Endothelial cell of umbilical vein (primary cell): ENCODE measurements at regions not wholly inside any gene's neighbourhood (a gene's known extent, or its start where the extent isn't known, plus 50 kb on each side); places are given as distances from the start of the nearest gene placed in this dataset.

Experiments used
- BruUV-seq: library from RNA; stranded (reverse); fragments of 400-500 nt; replicated peaks from 2 replicates; lab custom pipeline; 2021; lab: Mats Ljungman, UMichigan
- CTCF ChIA-PET: fragments of 300-600, 350-600 bp; sonication (Branson Sonifier 250); formaldehyde crosslinking; loops from one replicate; lab custom pipeline; 2021; ENCODE audit warnings: antibody characterized with exemption, inconsistent platforms; lab: Charles Lee
- POLR2A ChIA-PET: fragments of 300-600, 350-600 bp; sonication (Branson Sonifier 250); formaldehyde crosslinking; loops from one replicate; lab custom pipeline; 2021; ENCODE audit warnings: antibody characterized with exemption, inconsistent platforms; lab: Charles Lee
- DNase-seq: peaks from one replicate; pipeline ENCODE4 v3.0.0-alpha.2; 2011; ENCODE audit warnings: low read depth, low spot score
- FAIRE-seq: peaks from 2 replicates; lab custom pipeline; 2011; peaks lifted over from hg19 to GRCh38; lab: Jason Lieb, UNC
- H2AFZ ChIP-seq: 2 replicates; pipeline ENCODE4 v1.6.0; 2012; ENCODE audit warnings: low read depth, low read length, control low read depth, inconsistent platforms
- H3K27ac ChIP-seq: 2 replicates; pipeline ENCODE4 v1.5.1; 2011; ENCODE audit warnings: low read depth, mild to moderate bottlenecking, control low read depth, low read length, moderate library complexity; ENCODE audit not compliant: insufficient read depth
- H3K27me3 ChIP-seq, 2 experiments: 2 replicates each; pipeline versions ENCODE4 v1.6.0 to v1.6.1; 2011; ENCODE audit warnings: low read length in 2 of 2, mixed read lengths in 1 of 2; ENCODE audit not compliant: control insufficient read depth in 2 of 2, insufficient read depth in 2 of 2
- H3K36me3 ChIP-seq, 2 experiments: 2 replicates in 1 of 2; 3 replicates in 1 of 2; pipeline ENCODE4 v1.5.1; 2011; ENCODE audit warnings: low read length in 2 of 2, mild to moderate bottlenecking in 1 of 2, moderate library complexity in 1 of 2; ENCODE audit not compliant: control insufficient read depth in 2 of 2, insufficient read depth in 2 of 2; ENCODE audit errors: extremely low read depth in 1 of 2
- H3K4me1 ChIP-seq: 3 replicates; pipeline ENCODE4 v1.5.1; 2011; ENCODE audit warnings: mild to moderate bottlenecking, low read length; ENCODE audit not compliant: control insufficient read depth, insufficient read depth; ENCODE audit errors: extremely low read depth
- H3K4me2 ChIP-seq: 2 replicates; pipeline ENCODE4 v1.6.1; 2011; ENCODE audit warnings: low read length, control low read depth, mixed read lengths; ENCODE audit not compliant: insufficient read depth
- H3K4me3 ChIP-seq, 3 experiments: fragments of 200-600 bp in 1 of 3; sonication (generic), shearing (Covaris generic) in 1 of 3; replicated peaks in 1 of 3; 2 replicates each; pipeline ENCODE4 v1.5.1; 2011 to 2016; ENCODE audit warnings: control low read depth in 3 of 3, low read length in 3 of 3, mild to moderate bottlenecking in 2 of 3, inconsistent platforms in 1 of 3, low read depth in 1 of 3, moderate library complexity in 1 of 3; ENCODE audit not compliant: insufficient read depth in 1 of 3
- H3K79me2 ChIP-seq: 2 replicates; pipeline ENCODE4 v1.6.0; 2012; ENCODE audit warnings: low read length, inconsistent platforms; ENCODE audit not compliant: control insufficient read depth, insufficient read depth
- H3K9ac ChIP-seq: replicated peaks from 2 replicates; pipeline ENCODE3; 2011; ENCODE audit warnings: low read length, control low read depth; ENCODE audit not compliant: insufficient read depth; ENCODE audit errors: extremely low read depth
- H3K9me1 ChIP-seq: replicated peaks from 3 replicates; pipeline ENCODE4 v1.6.0; 2011; ENCODE audit warnings: mild to moderate bottlenecking, low read length; ENCODE audit not compliant: control insufficient read depth, insufficient read depth; ENCODE audit errors: extremely low read depth
- H3K9me3 ChIP-seq: replicated peaks from 2 replicates; pipeline ENCODE4 v1.5.1; 2012; ENCODE audit warnings: low read length, inconsistent platforms; ENCODE audit not compliant: control insufficient read depth, insufficient read depth
- H4K20me1 ChIP-seq: replicated peaks from 2 replicates; pipeline ENCODE3; 2011; ENCODE audit warnings: mild to moderate bottlenecking, low read length; ENCODE audit not compliant: control insufficient read depth, insufficient read depth; ENCODE audit errors: extremely low read depth
- EZH2 ChIP-seq: IDR thresholded peaks from 2 replicates; pipeline ENCODE4 v1.6.1; 2012; ENCODE audit warnings: borderline replicate concordance, low read depth, mild to moderate bottlenecking, moderate library complexity, low read length, inconsistent platforms; ENCODE audit not compliant: severe bottlenecking
- FOS ChIP-seq: IDR thresholded peaks from 2 replicates; pipeline ENCODE4 v1.6.1; 2011; ENCODE audit warnings: mild to moderate bottlenecking, low read length, moderate library complexity, borderline replicate concordance; ENCODE audit not compliant: insufficient read depth
- MYC ChIP-seq: IDR thresholded peaks from one replicate; pipeline ENCODE4 v1.6.1; 2011; ENCODE audit warnings: mild to moderate bottlenecking, low read depth, low read length
- POLR2A ChIP-seq: IDR thresholded peaks from 2 replicates; pipeline ENCODE4 v1.6.1; 2012; ENCODE audit warnings: low read depth, mild to moderate bottlenecking, control low read depth, low read length
- dilution Hi-C: fragments of 300-500 bp; cut with MboI; formaldehyde crosslinking; loops from one replicate; pipeline ENCODE4 v1.15.0; 2019; ENCODE audit warnings: low sequenced_read_pairs; ENCODE audit not compliant: extremely low pct_ligation_motif_present
- intact Hi-C: fragments of 100-400 bp; cut with micrococcal nuclease; formaldehyde crosslinking; loops from one replicate; pipeline ENCODE4 v1.10.0; 2022
- TF ChIP-seq, protein P1 (sequence below), 2 donors: IDR thresholded peaks; 1 replicate in 1 of 2; 2 replicates in 1 of 2; pipeline ENCODE4 v1.5.1; 2011; ENCODE audit warnings: low read length in 2 of 2, mild to moderate bottlenecking in 2 of 2, moderate library complexity in 2 of 2, control low read depth in 1 of 2, inconsistent platforms in 1 of 2, low read depth in 1 of 2; ENCODE audit not compliant: insufficient read depth in 1 of 2; ENCODE audit errors: extremely low read depth in 1 of 2
- TF ChIP-seq, protein P2 (sequence below): IDR thresholded peaks from 2 replicates; pipeline ENCODE4 v1.6.1; 2011; ENCODE audit not compliant: insufficient read depth, insufficient read length

GRCh38 chr2:176818076-176818475, 394.5 kb upstream of the HNRNPA3 start:
- no TSS peak for BruUV-seq
- intact Hi-C loops (loop anchor here (10.0 kb wide), 2 partner anchors 263 to 363 kb away; no protein-coding TSS in a partner anchor), dilution Hi-C loops (no loop called here)
- Histone ChIP-seq H3K9me1 (no peaks in the 10 kb centered on the region), H3K79me2 (no peaks in the 10 kb centered on the region), H3K27ac (no peak overlapping the region), H4K20me1 (no peaks in the 10 kb centered on the region), H3K4me1 (no peaks in the 10 kb centered on the region), H3K27me3 (peaks cover 8 to 13% of the 10 kb centered on the region in 2 experiments), H3K4me2 (no peak overlapping the region), H2AFZ (no peak overlapping the region), H3K9me3 (no peaks in the 10 kb centered on the region), H3K36me3 (no peaks in the 10 kb centered on the region), H3K9ac (no peak overlapping the region), H3K4me3 (no peak overlapping the region)
- POLR2A ChIA-PET, result no interaction called here
- no peak for TF ChIP-seq FOS
- CTCF ChIA-PET, result interaction anchor here (0.9 to 5.8 kb wide), 7 partner anchors 13 to 706 kb away, joined by 3 to 25 read pairs (median 4); no protein-coding TSS in a partner anchor
- FAIRE-seq (no peak), DNase-seq (no peak)

- Histone ChIP-seq H2AFZ (no peak overlapping the region), H3K36me3 (no peaks in the 10 kb centered on the region), H3K79me2 (no peaks in the 10 kb centered on the region), H3K9ac (no peak overlapping the region), H3K9me3 (no peaks in the 10 kb centered on the region), H3K27ac (no peak overlapping the region), H3K4me2 (no peak overlapping the region), H3K4me1 (no peaks in the 10 kb centered on the region), H3K9me1 (no peaks in the 10 kb centered on the region), H4K20me1 (no peaks in the 10 kb centered on the region), H3K27me3 (peaks cover 12 to 15% of the 10 kb centered on the region in 2 experiments), H3K4me3 (no peak overlapping the region)
- dilution Hi-C loops (no loop called here), intact Hi-C loops (loop anchor here (10.0 kb wide), 2 partner anchors 264 to 364 kb away; no protein-coding TSS in a partner anchor)
- ChIA-PET POLR2A (no interaction called here), CTCF (interaction anchor here (0.9 to 5.8 kb wide), 7 partner anchors 14 to 692 kb away, joined by 3 to 25 read pairs (median 5); no protein-coding TSS in a partner anchor)
- no peak for DNase-seq
- no TSS peak for BruUV-seq
- FAIRE-seq, result no peak
- TF ChIP-seq, protein P1, sequence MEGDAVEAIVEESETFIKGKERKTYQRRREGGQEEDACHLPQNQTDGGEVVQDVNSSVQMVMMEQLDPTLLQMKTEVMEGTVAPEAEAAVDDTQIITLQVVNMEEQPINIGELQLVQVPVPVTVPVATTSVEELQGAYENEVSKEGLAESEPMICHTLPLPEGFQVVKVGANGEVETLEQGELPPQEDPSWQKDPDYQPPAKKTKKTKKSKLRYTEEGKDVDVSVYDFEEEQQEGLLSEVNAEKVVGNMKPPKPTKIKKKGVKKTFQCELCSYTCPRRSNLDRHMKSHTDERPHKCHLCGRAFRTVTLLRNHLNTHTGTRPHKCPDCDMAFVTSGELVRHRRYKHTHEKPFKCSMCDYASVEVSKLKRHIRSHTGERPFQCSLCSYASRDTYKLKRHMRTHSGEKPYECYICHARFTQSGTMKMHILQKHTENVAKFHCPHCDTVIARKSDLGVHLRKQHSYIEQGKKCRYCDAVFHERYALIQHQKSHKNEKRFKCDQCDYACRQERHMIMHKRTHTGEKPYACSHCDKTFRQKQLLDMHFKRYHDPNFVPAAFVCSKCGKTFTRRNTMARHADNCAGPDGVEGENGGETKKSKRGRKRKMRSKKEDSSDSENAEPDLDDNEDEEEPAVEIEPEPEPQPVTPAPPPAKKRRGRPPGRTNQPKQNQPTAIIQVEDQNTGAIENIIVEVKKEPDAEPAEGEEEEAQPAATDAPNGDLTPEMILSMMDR (IDR thresholded peaks at IDR 0.05; ENCODE audit: extremely low read depth in 1 of 2, insufficient read depth in 1 of 2, low read depth in 1 of 2, low read length in 2 of 2), result no peak
- TF ChIP-seq MYC (no peak), EZH2 (no peak), FOS (no peak), POLR2A (no peak)
- TF ChIP-seq, protein P2, sequence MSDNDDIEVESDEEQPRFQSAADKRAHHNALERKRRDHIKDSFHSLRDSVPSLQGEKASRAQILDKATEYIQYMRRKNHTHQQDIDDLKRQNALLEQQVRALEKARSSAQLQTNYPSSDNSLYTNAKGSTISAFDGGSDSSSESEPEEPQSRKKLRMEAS, result no peak
Measured at GRCh38 chr2:176818617-176819016, 394.0 kb upstream of the HNRNPA3 start.
